Transverse colon (tissue), 4 donors: ENCODE measurements at regions not wholly inside any gene's neighbourhood (a gene's known extent, or its start where the extent isn't known, plus 50 kb on each side); places are given as distances from the start of the nearest gene placed in this dataset.
"Not testable (repeated sequence)": the region's sequence is repeated elsewhere in the genome, so short reads cannot be mapped to it uniquely, and the experiment has no call there.

Experiments used
- DNase-seq: peaks from one replicate; pipeline ENCODE4 v3.0.0-alpha.2; 2019
- H3K27ac ChIP-seq, 4 donors: fragments of 200-600 bp; sonication (generic); 2 replicates each; pipeline ENCODE4 v1.5.1; 2016 to 2018; ENCODE audit warnings: inconsistent platforms in 4 of 4
- H3K27me3 ChIP-seq: fragments of 200-600 bp; sonication (generic); 2 replicates; pipeline ENCODE4 v1.5.1; 2017; ENCODE audit warnings: inconsistent platforms
- H3K36me3 ChIP-seq, 4 donors: fragments of 200-600 bp; sonication (generic); 2 replicates each; pipeline ENCODE4 v1.5.1; 2017 to 2019; ENCODE audit warnings: inconsistent platforms in 4 of 4
- H3K4me1 ChIP-seq, 4 donors: fragments of 200-600 bp; sonication (generic); 2 replicates each; pipeline ENCODE4 v1.5.1; 2017 to 2020; ENCODE audit warnings: inconsistent platforms in 4 of 4
- H3K4me3 ChIP-seq, 4 donors: fragments of 200-600 bp; sonication (generic); 1 replicate in 1 of 4; 2 replicates in 3 of 4; pipeline versions ENCODE4 v1.5.1 to v1.6.1; 2017 to 2019; ENCODE audit warnings: inconsistent platforms in 4 of 4
- H3K9me3 ChIP-seq, 2 donors: fragments of 200-600 bp; sonication (generic); 2 replicates each; pipeline ENCODE4 v1.5.1; 2017 to 2019; ENCODE audit warnings: inconsistent platforms in 2 of 2
- EP300 ChIP-seq: sonication (generic); formaldehyde crosslinking; IDR thresholded peaks from one replicate; pipeline ENCODE4 v1.6.1; 2017; ENCODE audit warnings: antibody characterized with exemption, low read depth
- POLR2A ChIP-seq: fragments of 450-650 bp; IDR thresholded peaks from one replicate; pipeline ENCODE4 v1.6.1; 2016; ENCODE audit warnings: antibody characterized with exemption, mild to moderate bottlenecking, moderate library complexity
- POLR2AphosphoS5 ChIP-seq, 3 donors: sonication (generic); formaldehyde crosslinking; IDR thresholded peaks; one replicate each; pipeline ENCODE4 v1.6.1; 2016; ENCODE audit warnings: antibody characterized with exemption in 3 of 3
- WGBS, 2 donors: methylation state at CpG; one replicate each; pipeline ENCODE4 v1.1.5; 2018; ENCODE audit warnings: low coverage in 1 of 2; 5-methylcytosine and 5-hydroxymethylcytosine counted together
- in situ Hi-C, 4 donors: fragments of 200-750 bp; cut with MboI; loops; one replicate each; pipeline versions ENCODE4 v1.15.0 to v1.15.1; 2017; ENCODE audit warnings: low sequenced_read_pairs in 3 of 4, low pct_ligation_motif_present in 1 of 4, low pct_unique_long_range_greater_than_20kb in 1 of 4
- intact Hi-C: fragments of 100-400 bp; cut with DNase I; formaldehyde crosslinking; loops from one replicate; pipeline ENCODE4 v1.15.1; 2023; ENCODE audit warnings: low total_unique reads
- TF ChIP-seq, protein P1 (sequence below), 5 experiments: fragments of 200-600 bp in 3 of 5; fragments of 450-650 bp in 2 of 5; sonication (generic) in 3 of 5; IDR thresholded peaks; 1 replicate in 2 of 5; 2 replicates in 3 of 5; pipeline ENCODE4 v1.5.1; 2016 to 2017; ENCODE audit warnings: antibody characterized with exemption in 5 of 5, inconsistent platforms in 3 of 5, mild to moderate bottlenecking in 2 of 5, moderate library complexity in 1 of 5

DNA sequence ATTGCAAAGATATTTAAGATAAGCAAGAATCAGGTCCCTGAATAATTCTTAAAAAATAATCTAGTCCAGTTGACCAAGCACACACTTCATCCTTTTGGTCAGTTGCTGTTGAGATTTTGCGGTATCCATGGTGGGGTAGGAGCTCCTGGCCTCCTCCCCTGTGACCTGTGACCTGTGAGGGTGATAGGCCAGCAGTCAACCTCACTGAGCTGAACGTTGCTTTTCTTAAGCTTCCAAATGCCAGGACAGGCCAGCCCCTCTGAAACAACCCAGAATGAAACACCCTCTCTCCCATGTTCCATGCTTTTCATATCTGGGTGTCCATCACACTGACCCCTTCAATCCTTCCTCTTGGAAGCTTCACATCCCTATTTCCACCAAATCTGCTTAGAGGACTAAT, 164.9 kb downstream of the THBS2 start:
- no peaks in the 10 kb centered on the region for H3K27me3 ChIP-seq
- no peak overlapping the region for H3K27ac ChIP-seq
- intact Hi-C loops (no loop called here), in situ Hi-C loops (no loop called here)
- TF ChIP-seq POLR2A = no peak
- TF ChIP-seq POLR2AphosphoS5 (IDR thresholded peaks at IDR 0.05) = no peak
- TF ChIP-seq, protein P1, sequence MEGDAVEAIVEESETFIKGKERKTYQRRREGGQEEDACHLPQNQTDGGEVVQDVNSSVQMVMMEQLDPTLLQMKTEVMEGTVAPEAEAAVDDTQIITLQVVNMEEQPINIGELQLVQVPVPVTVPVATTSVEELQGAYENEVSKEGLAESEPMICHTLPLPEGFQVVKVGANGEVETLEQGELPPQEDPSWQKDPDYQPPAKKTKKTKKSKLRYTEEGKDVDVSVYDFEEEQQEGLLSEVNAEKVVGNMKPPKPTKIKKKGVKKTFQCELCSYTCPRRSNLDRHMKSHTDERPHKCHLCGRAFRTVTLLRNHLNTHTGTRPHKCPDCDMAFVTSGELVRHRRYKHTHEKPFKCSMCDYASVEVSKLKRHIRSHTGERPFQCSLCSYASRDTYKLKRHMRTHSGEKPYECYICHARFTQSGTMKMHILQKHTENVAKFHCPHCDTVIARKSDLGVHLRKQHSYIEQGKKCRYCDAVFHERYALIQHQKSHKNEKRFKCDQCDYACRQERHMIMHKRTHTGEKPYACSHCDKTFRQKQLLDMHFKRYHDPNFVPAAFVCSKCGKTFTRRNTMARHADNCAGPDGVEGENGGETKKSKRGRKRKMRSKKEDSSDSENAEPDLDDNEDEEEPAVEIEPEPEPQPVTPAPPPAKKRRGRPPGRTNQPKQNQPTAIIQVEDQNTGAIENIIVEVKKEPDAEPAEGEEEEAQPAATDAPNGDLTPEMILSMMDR (IDR thresholded peaks at IDR 0.05) = no peak
- no peak for TF ChIP-seq EP300
- peaks cover 7 to 11% of the 10 kb centered on the region in 2 donors for H3K9me3 ChIP-seq
- no peaks in the 10 kb centered on the region for H3K36me3 ChIP-seq
- no peaks in the 10 kb centered on the region for H3K4me1 ChIP-seq
- no peak overlapping the region for H3K4me3 ChIP-seq
- DNase-seq = no peak
- WGBS, 2 donors = 63 to 71% methylated on average over 1 to 2 of the region's 2 CpGs

DNA sequence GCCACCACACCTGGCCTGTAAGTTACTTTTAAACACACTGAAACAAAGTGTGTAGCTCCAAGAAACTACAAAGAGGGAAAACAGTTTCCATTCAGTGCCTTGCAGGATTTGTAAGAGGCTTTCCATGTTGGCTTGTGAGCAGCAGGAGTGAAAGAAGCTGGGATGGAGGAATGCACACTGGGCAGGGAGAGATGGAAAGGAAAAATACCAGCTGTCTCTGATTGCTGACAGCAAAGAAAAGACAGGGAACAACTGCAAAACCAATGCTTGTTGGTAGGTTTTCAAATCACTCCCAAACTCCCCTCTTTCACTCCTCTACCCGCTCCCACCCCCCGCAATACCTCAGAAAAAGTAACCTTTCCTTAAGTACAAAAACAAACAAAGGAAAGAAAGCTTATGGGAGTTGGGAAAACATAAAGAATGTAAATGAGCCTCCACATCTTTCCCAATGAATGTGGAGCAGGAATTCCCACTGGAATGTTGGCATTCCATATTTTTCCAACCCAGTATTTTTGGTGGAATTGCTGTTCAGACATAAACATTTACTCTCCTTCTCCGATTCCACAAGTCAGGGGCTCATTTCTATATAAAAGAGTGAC, 166.1 kb downstream of the THBS2 start:
- Histone ChIP-seq H3K9me3 (peaks cover 7 to 11% of the 10 kb centered on the region in 2 donors), H3K4me1 (no peaks in the 10 kb centered on the region), H3K4me3 (no peak overlapping the region), H3K27me3 (no peaks in the 10 kb centered on the region), H3K36me3 (no peaks in the 10 kb centered on the region), H3K27ac (peak overlapping the region in 3 of 4 donors; percentile 6 to 52 (median 51))
- WGBS, 2 donors = 70 to 73% methylated on average over 1 to 3 of the region's 3 CpGs
- DNase-seq = no peak
- intact Hi-C loops = no loop called here
- in situ Hi-C loops = no loop called here
- peak in 1 of 3 donors; percentile 18 for TF ChIP-seq POLR2AphosphoS5 (IDR thresholded peaks at IDR 0.05)
- TF ChIP-seq, protein P1 (IDR thresholded peaks at IDR 0.05) = no peak

DNA sequence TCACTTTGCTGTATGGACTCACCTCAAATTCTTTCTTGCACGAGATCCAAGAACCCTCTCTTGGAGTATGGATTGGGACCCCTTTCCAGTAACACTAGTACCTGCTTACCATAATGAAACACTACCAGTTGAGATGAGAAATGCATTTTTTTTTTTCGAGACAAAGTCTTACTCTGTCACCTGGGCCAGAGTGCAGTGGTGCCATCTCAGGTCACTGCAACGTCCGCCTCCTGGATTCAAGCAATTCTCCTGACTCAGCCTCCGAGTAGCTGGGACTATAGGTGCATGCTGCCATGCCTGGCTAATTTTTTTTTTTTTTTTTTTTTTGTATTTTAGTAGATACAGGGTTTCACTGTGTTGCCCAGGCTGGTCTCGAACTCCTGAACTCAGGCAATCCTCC, 167.0 kb downstream of the THBS2 start:
- 79 to 85% methylated on average over 4 to 6 of the region's 6 CpGs for WGBS, 2 donors
- H3K27ac ChIP-seq, H3K4me1 ChIP-seq, DNase-seq, in situ Hi-C loops, H3K4me3 ChIP-seq, intact Hi-C loops, H3K36me3 ChIP-seq, H3K27me3 ChIP-seq: not testable (repeated sequence)
- H3K9me3 ChIP-seq = peaks cover 7 to 11% of the 10 kb centered on the region in 2 donors

DNA sequence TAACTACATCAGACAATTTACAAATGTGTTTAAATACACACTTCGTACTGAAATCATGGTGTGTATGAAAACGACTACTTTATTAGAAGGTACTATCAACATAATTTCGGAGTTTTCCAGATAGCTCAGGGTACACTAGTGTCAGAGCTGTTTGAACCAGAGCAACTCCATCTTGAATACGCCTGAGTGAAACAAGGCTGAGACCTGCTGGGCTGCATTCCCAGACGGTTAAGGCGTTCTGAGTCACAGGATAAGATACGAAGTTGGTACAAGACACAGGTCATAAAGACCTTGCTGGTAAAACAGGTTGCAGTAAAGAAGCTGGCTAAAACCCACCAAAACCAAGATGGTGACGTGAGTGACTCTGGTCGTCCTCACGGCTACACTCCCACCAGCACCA, 167.6 kb downstream of the THBS2 start:
- WGBS, 2 donors = 88 to 91% methylated on average over 7 to 10 of the region's 10 CpGs
- TF ChIP-seq POLR2A = no peak
- DNase-seq = no peak
- Histone ChIP-seq H3K27ac (no peak overlapping the region), H3K9me3 (peaks cover 5 to 9% of the 10 kb centered on the region in 2 donors), H3K27me3 (no peaks in the 10 kb centered on the region), H3K4me1 (no peaks in the 10 kb centered on the region), H3K36me3 (no peaks in the 10 kb centered on the region), H3K4me3 (no peak overlapping the region)
- in situ Hi-C loops = no loop called here
- intact Hi-C loops = no loop called here

DNA sequence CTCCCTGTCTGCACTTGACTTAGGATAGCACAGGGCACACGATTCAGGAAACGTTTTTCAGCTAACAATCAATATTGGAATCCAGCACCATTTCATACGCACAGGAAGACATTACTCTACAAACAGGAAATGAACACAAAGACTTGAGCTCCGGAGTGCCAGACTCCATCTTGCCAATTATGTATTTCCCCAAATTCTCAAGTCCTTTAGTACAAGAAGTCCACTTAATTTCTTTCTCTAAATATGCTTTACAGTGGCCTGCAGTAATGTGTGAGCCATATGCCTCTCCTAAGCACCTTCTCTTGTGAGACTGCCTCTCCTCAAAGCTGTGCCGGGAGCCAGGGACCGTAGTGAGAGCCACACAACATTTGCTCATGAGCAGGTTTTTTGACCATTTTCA, 168.2 kb downstream of the THBS2 start:
- intact Hi-C loops (no loop called here), in situ Hi-C loops (no loop called here)
- 76 to 92% methylated on average over 3 to 6 of the region's 6 CpGs for WGBS, 2 donors
- Histone ChIP-seq H3K4me3 (no peak overlapping the region), H3K4me1 (no peaks in the 10 kb centered on the region), H3K27ac (no peak overlapping the region), H3K9me3 (peaks cover 0 to 3% of the 10 kb centered on the region in 2 donors), H3K27me3 (no peaks in the 10 kb centered on the region), H3K36me3 (no peaks in the 10 kb centered on the region)
- no peak for TF ChIP-seq EP300
- no peak for DNase-seq

DNA sequence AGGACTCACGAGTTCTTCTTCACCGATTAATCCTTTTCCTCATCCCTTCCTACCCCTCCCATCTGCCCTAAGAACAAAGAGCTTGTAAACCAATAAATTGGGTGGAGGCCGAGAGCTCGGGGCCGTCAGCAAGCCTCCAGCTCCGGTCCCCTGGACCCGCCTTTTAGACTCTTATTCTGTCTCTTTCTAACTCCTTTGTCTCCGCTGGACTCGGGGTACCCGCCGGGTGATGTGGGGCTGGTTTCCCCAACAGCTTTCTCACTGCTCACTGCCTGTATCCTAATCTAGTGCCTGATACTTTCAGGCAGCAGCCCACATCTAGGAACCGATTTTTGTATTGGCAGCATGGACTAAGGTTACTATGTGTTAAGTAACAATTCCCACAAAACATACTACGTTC, 169.1 kb downstream of the THBS2 start:
- intact Hi-C loops, H3K27ac ChIP-seq, H3K4me3 ChIP-seq, H3K4me1 ChIP-seq, H3K27me3 ChIP-seq, H3K9me3 ChIP-seq, H3K36me3 ChIP-seq, in situ Hi-C loops, DNase-seq: not testable (repeated sequence)
- WGBS, 2 donors = 53 to 82% methylated on average over 9 to 13 of the region's 13 CpGs
